Testis (tissue), 2 donors: ENCODE measurements at regions not wholly inside any gene's neighbourhood (a gene's known extent, or its start where the extent isn't known, plus 50 kb on each side); places are given as distances from the start of the nearest gene placed in this dataset.
"Not testable (repeated sequence)": the region's sequence is repeated elsewhere in the genome, so short reads cannot be mapped to it uniquely, and the experiment has no call there.

Source experiments
- CTCF ChIP-seq, 3 experiments: fragments of 450-650 bp in 2 of 3; fragments of 200-600 bp in 1 of 3; sonication (generic) in 1 of 3; IDR thresholded peaks; one replicate each; pipeline ENCODE4 v1.5.1; 2016 to 2019; ENCODE audit warnings: antibody characterized with exemption in 3 of 3, mild to moderate bottlenecking in 2 of 3, moderate library complexity in 1 of 3
- POLR2A ChIP-seq: fragments of 450-650 bp; IDR thresholded peaks from one replicate; pipeline ENCODE4 v1.6.1; 2017; ENCODE audit warnings: antibody characterized with exemption, mild to moderate bottlenecking, moderate library complexity

- TF ChIP-seq CTCF (IDR thresholded peaks at IDR 0.05); POLR2A: not testable (repeated sequence)
These were observed 1486.7 kb upstream of the TPTE start for GRCh38 chr21:9034491-9035200.
